H1 (cell line): ENCODE measurements at regions not wholly inside any gene's neighbourhood (a gene's known extent, or its start where the extent isn't known, plus 50 kb on each side); places are given as distances from the start of the nearest gene placed in this dataset.

Experiments
- BACH1 ChIP-seq: IDR thresholded peaks from 2 replicates; pipeline ENCODE4 v1.6.1; 2012; ENCODE audit warnings: low read length, improper control_type of control experiment
- BCL11A ChIP-seq, 2 experiments: IDR thresholded peaks; one replicate each; pipeline ENCODE4 v1.6.1; 2011; ENCODE audit warnings: low read depth in 2 of 2, low read length in 2 of 2, mild to moderate bottlenecking in 2 of 2
- EZH2 ChIP-seq: fragments of 200-600 bp; sonication (generic); IDR thresholded peaks from 2 replicates; pipeline ENCODE4 v1.7.1; 2012; ENCODE audit warnings: low read depth, mild to moderate bottlenecking, moderate library complexity, low read length, inconsistent platforms; ENCODE audit not compliant: severe bottlenecking
- POLR2AphosphoS5 ChIP-seq: IDR thresholded peaks from 2 replicates; pipeline ENCODE4 v1.6.1; 2011; ENCODE audit warnings: low read depth, low read length
- TF ChIP-seq, protein P1 (sequence below): fragments of 300-600 bp; sonication (generic); IDR thresholded peaks from 2 replicates; pipeline ENCODE4 v1.7.1; 2012; ENCODE audit warnings: low read length, moderate library complexity, mild to moderate bottlenecking, inconsistent platforms; ENCODE audit not compliant: insufficient replicate concordance
- TF ChIP-seq, protein P2 (sequence below): IDR thresholded peaks from 2 replicates; pipeline ENCODE4 v1.6.1; 2012; ENCODE audit warnings: inconsistent platforms

DNA sequence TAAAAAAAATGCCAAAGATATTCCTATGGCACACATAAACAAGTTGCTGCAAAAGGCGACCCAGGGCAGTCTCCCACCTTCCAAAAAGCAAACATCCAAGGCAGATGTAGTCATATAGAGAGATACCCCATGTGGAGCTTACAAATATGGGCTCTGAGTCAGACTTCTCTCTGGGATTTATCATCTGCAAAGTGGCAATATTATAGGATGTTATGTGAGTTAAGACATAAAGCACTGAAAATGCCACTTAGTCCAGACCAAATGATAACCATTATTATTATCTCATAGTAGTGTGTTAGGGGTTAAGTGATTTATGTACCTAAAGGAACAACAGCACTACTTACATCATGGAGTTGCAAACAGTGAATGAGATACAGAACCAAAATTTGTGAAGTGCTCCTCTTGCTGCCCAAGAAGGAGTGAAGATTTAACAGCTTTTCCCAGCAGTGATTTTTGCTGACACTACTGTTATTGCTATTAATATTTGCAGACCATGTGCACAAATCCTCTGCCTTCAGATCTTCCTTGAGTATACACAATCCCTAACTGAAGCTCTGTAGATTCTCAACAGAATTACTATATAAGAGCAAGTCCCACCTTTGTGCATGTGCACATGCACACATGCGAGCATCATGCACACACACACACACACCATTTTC, 560.0 kb upstream of the SALL1 start (continued):
- TF ChIP-seq, protein P1, sequence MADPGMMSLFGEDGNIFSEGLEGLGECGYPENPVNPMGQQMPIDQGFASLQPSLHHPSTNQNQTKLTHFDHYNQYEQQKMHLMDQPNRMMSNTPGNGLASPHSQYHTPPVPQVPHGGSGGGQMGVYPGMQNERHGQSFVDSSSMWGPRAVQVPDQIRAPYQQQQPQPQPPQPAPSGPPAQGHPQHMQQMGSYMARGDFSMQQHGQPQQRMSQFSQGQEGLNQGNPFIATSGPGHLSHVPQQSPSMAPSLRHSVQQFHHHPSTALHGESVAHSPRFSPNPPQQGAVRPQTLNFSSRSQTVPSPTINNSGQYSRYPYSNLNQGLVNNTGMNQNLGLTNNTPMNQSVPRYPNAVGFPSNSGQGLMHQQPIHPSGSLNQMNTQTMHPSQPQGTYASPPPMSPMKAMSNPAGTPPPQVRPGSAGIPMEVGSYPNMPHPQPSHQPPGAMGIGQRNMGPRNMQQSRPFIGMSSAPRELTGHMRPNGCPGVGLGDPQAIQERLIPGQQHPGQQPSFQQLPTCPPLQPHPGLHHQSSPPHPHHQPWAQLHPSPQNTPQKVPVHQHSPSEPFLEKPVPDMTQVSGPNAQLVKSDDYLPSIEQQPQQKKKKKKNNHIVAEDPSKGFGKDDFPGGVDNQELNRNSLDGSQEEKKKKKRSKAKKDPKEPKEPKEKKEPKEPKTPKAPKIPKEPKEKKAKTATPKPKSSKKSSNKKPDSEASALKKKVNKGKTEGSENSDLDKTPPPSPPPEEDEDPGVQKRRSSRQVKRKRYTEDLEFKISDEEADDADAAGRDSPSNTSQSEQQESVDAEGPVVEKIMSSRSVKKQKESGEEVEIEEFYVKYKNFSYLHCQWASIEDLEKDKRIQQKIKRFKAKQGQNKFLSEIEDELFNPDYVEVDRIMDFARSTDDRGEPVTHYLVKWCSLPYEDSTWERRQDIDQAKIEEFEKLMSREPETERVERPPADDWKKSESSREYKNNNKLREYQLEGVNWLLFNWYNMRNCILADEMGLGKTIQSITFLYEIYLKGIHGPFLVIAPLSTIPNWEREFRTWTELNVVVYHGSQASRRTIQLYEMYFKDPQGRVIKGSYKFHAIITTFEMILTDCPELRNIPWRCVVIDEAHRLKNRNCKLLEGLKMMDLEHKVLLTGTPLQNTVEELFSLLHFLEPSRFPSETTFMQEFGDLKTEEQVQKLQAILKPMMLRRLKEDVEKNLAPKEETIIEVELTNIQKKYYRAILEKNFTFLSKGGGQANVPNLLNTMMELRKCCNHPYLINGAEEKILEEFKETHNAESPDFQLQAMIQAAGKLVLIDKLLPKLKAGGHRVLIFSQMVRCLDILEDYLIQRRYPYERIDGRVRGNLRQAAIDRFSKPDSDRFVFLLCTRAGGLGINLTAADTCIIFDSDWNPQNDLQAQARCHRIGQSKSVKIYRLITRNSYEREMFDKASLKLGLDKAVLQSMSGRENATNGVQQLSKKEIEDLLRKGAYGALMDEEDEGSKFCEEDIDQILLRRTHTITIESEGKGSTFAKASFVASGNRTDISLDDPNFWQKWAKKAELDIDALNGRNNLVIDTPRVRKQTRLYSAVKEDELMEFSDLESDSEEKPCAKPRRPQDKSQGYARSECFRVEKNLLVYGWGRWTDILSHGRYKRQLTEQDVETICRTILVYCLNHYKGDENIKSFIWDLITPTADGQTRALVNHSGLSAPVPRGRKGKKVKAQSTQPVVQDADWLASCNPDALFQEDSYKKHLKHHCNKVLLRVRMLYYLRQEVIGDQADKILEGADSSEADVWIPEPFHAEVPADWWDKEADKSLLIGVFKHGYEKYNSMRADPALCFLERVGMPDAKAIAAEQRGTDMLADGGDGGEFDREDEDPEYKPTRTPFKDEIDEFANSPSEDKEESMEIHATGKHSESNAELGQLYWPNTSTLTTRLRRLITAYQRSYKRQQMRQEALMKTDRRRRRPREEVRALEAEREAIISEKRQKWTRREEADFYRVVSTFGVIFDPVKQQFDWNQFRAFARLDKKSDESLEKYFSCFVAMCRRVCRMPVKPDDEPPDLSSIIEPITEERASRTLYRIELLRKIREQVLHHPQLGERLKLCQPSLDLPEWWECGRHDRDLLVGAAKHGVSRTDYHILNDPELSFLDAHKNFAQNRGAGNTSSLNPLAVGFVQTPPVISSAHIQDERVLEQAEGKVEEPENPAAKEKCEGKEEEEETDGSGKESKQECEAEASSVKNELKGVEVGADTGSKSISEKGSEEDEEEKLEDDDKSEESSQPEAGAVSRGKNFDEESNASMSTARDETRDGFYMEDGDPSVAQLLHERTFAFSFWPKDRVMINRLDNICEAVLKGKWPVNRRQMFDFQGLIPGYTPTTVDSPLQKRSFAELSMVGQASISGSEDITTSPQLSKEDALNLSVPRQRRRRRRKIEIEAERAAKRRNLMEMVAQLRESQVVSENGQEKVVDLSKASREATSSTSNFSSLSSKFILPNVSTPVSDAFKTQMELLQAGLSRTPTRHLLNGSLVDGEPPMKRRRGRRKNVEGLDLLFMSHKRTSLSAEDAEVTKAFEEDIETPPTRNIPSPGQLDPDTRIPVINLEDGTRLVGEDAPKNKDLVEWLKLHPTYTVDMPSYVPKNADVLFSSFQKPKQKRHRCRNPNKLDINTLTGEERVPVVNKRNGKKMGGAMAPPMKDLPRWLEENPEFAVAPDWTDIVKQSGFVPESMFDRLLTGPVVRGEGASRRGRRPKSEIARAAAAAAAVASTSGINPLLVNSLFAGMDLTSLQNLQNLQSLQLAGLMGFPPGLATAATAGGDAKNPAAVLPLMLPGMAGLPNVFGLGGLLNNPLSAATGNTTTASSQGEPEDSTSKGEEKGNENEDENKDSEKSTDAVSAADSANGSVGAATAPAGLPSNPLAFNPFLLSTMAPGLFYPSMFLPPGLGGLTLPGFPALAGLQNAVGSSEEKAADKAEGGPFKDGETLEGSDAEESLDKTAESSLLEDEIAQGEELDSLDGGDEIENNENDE = no peak
- TF ChIP-seq BACH1 (no peak), BCL11A (IDR thresholded peaks at IDR 0.05; ENCODE audit: low read depth in 2 of 2, low read length in 2 of 2) (no peak), POLR2AphosphoS5 (no peak), EZH2 (no peak)
- TF ChIP-seq, protein P2, sequence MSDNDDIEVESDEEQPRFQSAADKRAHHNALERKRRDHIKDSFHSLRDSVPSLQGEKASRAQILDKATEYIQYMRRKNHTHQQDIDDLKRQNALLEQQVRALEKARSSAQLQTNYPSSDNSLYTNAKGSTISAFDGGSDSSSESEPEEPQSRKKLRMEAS = no peak
- TF ChIP-seq, all 59 proteins: peak for 0
